ENCODE measurements at regions not wholly inside any gene's neighbourhood (a gene's known extent, or its start where the extent isn't known, plus 50 kb on each side); places are given as distances from the start of the nearest gene placed in this dataset.

- no peak for DNase-seq (ENCODE audit: low read depth, low spot score)
These were observed 355.4 kb downstream of the CDH26 start for GRCh38 chr20:60313614-60314013.

GRCh38 chr20:60314727-60315126, 356.5 kb downstream of the CDH26 start:
- DNase-seq (ENCODE audit: low read depth, low spot score), result no peak

- no peak for DNase-seq (ENCODE audit: low read depth, low spot score)
These were observed 358.4 kb downstream of the CDH26 start for GRCh38 chr20:60316476-60317158.

- DNase-seq (ENCODE audit: low read depth, low spot score), result no peak
These were observed 359.2 kb downstream of the CDH26 start for GRCh38 chr20:60317401-60317800.

DNA sequence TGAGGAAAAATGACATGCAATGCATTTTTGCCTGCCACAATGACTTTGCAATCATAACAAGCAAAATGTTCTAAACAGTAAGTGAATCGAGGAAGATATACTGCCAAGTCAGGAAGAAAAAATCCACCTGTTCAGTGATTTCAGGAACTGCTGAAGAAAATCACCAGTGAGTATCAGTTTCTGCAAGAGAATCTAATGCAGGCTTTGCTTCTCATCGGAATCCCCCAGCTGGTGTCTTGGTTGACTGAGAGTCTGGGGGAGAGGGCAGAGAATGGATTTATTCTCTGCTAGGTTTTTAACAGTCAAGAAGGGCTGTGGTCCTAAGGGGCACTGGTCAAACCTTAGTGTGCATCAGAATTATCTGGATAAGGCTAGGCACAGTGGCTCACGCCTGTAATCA, 363.4 kb downstream of the CDH26 start:
- DNase-seq (ENCODE audit: low read depth, low spot score), result no peak

GRCh38 chr20:60326821-60327220, 368.6 kb downstream of the CDH26 start:
- no peak for DNase-seq (ENCODE audit: low read depth, low spot score)

GRCh38 chr20:60327971-60328660, 369.9 kb downstream of the CDH26 start:
- no peak for DNase-seq (ENCODE audit: low read depth, low spot score)

DNA sequence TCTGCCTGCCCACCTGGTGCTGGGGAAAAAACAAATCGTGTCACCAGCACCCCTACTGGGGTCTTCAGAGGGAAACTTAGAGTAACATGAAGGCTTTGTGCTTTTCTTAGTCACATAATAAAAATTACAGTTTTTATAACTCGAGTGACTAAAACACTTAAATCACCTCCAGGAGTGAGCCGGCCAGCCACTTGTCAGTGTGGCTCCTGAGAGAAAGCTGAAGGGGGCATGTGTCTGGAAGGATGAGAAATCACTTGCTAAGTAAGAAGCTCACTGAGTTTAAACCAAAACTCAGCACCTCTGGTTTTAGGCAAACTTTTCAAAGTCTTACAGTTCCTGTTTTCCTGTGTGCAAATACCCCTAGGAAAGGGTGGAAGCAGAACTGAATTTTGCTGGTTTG, 372.2 kb downstream of the CDH26 start:
- no peak for DNase-seq (ENCODE audit: low read depth, low spot score)

- DNase-seq (ENCODE audit: low read depth, low spot score), result no peak
These were observed 373.6 kb downstream of the CDH26 start for GRCh38 chr20:60331688-60332300.

DNA sequence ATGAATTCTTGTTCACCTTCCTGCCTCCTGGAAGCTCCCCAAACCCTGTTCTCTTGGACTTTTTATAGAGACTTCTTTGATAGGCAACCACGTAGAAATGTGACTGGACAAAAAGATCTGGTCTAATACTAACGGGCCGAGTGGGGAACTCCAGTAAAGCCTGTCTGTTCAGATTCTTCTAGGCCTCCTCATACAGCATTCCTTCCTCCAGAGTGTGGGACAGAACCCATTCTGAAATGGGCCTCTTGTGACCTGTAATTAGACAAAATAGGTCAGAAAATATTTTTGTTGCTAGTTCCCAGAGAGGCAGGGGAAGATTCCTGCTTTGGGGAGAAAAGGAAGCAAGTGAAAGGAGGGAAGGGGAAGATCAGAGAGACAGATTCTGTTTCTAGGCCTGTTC, 374.3 kb downstream of the CDH26 start:
- DNase-seq (ENCODE audit: low read depth, low spot score), result no peak

- DNase-seq (ENCODE audit: low read depth, low spot score), result no peak
These were observed 376.7 kb downstream of the CDH26 start for GRCh38 chr20:60334911-60335310.

- no peak for DNase-seq (ENCODE audit: low read depth, low spot score)
These were observed 380.3 kb downstream of the CDH26 start for GRCh38 chr20:60338556-60338955.

GRCh38 chr20:60339738-60340137, 381.5 kb downstream of the CDH26 start:
- no peak for DNase-seq (ENCODE audit: low read depth, low spot score)

DNA sequence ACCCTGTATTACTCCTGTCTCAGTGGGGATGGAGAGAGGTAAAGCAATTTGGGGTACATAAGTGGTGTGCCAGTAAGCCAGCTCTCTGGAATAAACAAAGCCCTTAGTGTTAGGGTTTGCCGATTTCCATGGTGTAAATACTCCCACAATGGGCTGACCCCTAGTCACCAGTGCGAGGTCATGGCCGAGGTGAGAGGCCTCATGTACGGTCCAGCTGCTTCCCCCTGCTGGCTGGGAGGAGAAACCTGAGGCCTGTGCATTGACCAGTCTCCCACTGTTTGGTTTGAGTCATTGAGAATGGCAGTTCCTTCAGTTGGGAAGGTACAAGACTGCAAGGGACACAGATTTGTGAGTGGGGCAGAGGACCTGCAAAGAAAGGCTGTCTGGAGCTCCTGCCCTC, 382.0 kb downstream of the CDH26 start:
- no peak for DNase-seq (ENCODE audit: low read depth, low spot score)

- DNase-seq (ENCODE audit: low read depth, low spot score), result no peak
These were observed 382.8 kb downstream of the CDH26 start for GRCh38 chr20:60341062-60341461.

- DNase-seq (ENCODE audit: low read depth, low spot score), result no peak
These were observed 386.9 kb downstream of the CDH26 start for GRCh38 chr20:60345106-60345505.

DNA sequence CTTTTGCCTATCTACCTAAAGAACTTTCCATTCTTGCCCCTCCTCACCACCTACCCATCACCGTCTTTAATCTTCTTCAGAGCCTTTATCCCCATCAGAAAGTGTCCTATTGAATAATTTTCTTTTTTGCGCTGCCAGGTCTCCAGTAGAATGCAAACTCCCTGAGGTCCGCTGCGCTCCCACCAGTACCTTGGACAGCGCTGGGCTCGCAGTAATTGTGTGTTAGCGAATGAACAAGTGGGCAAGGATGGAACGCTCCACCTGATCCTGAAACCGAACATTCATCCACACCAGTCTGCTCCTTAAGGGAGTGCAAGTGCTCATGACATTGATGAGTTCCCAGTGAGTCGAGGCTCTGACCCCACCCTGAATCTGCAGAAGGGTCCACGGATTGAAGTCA, 391.2 kb downstream of the CDH26 start:
- no peak for DNase-seq (ENCODE audit: low read depth, low spot score)

GRCh38 chr20:60352017-60352416, 393.8 kb downstream of the CDH26 start:
- DNase-seq (ENCODE audit: low read depth, low spot score), result no peak

DNA sequence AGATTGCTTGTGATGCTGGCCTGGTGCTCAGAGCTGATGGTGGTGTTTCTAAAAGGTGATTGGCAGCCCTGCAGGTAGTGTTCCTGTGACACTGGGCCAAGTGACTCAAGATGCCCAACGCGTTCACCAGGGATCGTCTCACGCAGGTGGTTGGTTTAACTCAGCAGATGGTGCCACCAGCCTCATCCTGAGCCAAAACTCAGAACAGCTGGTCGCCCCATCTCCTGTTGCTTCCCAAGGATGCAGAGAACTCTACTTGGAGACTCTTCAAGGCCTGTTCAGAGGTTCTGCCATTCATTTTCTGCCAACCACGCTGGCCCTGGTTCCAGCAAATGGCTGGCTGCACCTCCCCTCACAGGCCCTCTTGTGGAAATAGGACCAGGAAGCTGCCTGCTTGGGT, 394.4 kb downstream of the CDH26 start:
- no peak for DNase-seq (ENCODE audit: low read depth, low spot score)

DNA sequence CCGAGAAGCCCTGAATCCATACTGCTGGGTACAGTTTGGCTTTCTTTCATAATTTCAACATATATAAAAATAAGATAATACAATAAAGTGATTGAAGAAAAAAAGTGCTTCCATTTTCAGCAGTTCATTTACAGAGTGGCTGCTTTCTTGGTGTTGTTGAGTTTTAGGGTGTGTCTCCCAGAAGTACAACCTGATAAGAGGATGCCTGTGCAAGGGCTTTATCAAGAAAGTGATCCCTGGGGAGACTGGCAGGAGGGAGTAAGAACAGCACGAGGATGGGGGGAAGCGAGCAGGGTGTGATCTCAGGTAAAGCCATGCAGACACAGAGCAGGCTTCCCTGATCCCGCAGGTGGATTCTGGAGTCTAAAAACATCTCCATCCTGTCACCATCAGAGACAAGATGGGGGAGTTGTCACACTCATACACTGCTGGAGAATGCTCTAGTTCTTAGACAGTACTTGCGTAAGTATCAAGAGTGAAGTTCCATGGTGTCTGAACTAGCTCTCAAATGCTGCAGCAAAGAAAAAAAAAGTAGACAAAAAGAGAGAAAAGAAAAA, 395.9 kb downstream of the CDH26 start:
- no peak for DNase-seq (ENCODE audit: low read depth, low spot score)

- no peak for DNase-seq (ENCODE audit: low read depth, low spot score)
These were observed 399.9 kb downstream of the CDH26 start for GRCh38 chr20:60358101-60358500.

DNA sequence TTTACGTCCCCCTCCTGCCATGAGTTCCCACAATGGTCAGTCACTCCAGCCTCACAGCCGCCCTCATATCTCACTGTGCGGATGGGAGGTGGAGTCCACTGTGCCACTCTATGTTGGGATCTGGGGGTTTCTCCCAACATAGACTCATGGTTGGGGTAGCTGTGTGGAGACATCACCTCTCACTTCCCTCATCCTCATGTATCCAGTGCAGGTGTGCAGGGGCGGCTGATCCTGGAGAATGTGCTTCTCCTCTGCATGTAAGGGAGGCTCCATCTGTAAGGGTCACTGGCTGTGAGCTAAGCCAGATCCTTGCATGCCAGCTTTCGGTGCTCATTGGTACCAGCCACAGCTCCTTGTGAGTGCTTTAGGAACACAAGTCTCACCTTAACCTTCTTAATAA, 400.8 kb downstream of the CDH26 start:
- DNase-seq (ENCODE audit: low read depth, low spot score), result no peak
